ENCODE measurements at regions not wholly inside any gene's neighbourhood (a gene's known extent, or its start where the extent isn't known, plus 50 kb on each side); places are given as distances from the start of the nearest gene placed in this dataset.

DNA sequence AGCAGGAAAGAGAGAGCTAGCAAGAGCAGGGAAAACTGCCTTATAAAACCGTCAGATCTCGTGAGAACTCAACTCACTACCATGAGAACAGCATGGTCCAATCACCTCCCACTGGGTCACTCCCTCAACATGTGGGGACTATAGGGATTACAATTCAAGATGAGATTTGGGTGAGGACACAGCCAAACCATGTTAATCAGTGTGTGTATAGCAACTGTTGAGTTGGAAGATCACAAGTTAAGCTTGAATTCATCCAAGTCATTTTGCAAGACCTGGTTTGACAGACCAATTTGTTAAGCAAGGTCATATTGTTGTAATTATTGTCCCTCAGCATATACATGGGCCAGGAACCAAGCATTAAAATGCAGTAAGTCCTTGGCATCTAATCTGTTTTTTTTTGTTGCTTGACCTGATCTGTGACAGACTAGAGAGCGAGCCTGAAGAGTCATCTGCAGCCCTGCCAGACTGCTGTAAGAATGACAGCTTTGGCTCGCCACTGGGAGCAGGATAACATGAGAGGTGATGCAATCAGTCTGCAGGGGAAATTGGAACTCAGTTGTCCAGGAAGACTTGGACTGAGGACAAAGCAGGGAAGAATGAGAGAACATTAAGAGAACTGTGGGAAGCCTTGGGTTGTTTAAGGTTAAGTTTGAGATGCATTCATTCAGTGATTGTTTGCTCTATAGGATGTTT is 297.6 kb upstream of the SEL1L start:
- TF ChIP-seq, protein P1, sequence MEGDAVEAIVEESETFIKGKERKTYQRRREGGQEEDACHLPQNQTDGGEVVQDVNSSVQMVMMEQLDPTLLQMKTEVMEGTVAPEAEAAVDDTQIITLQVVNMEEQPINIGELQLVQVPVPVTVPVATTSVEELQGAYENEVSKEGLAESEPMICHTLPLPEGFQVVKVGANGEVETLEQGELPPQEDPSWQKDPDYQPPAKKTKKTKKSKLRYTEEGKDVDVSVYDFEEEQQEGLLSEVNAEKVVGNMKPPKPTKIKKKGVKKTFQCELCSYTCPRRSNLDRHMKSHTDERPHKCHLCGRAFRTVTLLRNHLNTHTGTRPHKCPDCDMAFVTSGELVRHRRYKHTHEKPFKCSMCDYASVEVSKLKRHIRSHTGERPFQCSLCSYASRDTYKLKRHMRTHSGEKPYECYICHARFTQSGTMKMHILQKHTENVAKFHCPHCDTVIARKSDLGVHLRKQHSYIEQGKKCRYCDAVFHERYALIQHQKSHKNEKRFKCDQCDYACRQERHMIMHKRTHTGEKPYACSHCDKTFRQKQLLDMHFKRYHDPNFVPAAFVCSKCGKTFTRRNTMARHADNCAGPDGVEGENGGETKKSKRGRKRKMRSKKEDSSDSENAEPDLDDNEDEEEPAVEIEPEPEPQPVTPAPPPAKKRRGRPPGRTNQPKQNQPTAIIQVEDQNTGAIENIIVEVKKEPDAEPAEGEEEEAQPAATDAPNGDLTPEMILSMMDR (IDR thresholded peaks at IDR 0.05; ENCODE audit: poor library complexity) = no peak
- TF ChIP-seq EZH2phosphoT487 (IDR thresholded peaks at IDR 0.05; ENCODE audit: low read depth, severe bottlenecking, unreplicated experiment) (no peak), EZH2 (IDR thresholded peaks at IDR 0.05; ENCODE audit: borderline replicate concordance) (no peak)
